ENCODE measurements at regions not wholly inside any gene's neighbourhood (a gene's known extent, or its start where the extent isn't known, plus 50 kb on each side); places are given as distances from the start of the nearest gene placed in this dataset.

GRCh38 chr5:6877986-6878828 lies 165.0 kb downstream of the TENT4A start:
- Mint-ChIP-seq H3K27me3 (ENCODE audit: low read depth in 3 of 3) (peaks cover 0 to 1% (median 1%) of the 10 kb centered on the region in 3 donors), H3K36me3 (no peaks in the 10 kb centered on the region), H3K4me1 (no peaks in the 10 kb centered on the region), H3K9me3 (peaks cover 0 to 13% (median 3%) of the 10 kb centered on the region in 7 donors), H3K27ac (no peak overlapping the region), H3K4me3 (no peak overlapping the region)
- H3K4me3 ChIP-seq (replicated peaks in 1 of 3; ENCODE audit: low read depth in 2 of 3, low read length in 3 of 3) = no peak overlapping the region
- H3K9me3 ChIP-seq (replicated peaks in 1 of 2; ENCODE audit: control insufficient read depth in 1 of 2, insufficient read depth in 1 of 2, low read length in 2 of 2) = peaks cover 0 to 4% of the 10 kb centered on the region in 2 donors
- H3K36me3 ChIP-seq (replicated peaks in 1 of 2; ENCODE audit: control insufficient read depth in 1 of 2, insufficient read depth in 2 of 2, low read length in 2 of 2) = no peaks in the 10 kb centered on the region
- H3K4me2 ChIP-seq (replicated peaks; ENCODE audit: extremely low read depth, low read length, poor library complexity, severe bottlenecking) = no peak overlapping the region
- WGBS (ENCODE audit: insufficient coverage) = 76% methylated on average over 6 of the region's 13 CpGs
- no peak overlapping the region for H2AFZ ChIP-seq (ENCODE audit: insufficient read depth, low read depth, low read length, poor library complexity, severe bottlenecking)
- TF ChIP-seq, protein P1, sequence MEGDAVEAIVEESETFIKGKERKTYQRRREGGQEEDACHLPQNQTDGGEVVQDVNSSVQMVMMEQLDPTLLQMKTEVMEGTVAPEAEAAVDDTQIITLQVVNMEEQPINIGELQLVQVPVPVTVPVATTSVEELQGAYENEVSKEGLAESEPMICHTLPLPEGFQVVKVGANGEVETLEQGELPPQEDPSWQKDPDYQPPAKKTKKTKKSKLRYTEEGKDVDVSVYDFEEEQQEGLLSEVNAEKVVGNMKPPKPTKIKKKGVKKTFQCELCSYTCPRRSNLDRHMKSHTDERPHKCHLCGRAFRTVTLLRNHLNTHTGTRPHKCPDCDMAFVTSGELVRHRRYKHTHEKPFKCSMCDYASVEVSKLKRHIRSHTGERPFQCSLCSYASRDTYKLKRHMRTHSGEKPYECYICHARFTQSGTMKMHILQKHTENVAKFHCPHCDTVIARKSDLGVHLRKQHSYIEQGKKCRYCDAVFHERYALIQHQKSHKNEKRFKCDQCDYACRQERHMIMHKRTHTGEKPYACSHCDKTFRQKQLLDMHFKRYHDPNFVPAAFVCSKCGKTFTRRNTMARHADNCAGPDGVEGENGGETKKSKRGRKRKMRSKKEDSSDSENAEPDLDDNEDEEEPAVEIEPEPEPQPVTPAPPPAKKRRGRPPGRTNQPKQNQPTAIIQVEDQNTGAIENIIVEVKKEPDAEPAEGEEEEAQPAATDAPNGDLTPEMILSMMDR (IDR thresholded peaks at IDR 0.05) = no peak
- no peak for DNase-seq
- intact Hi-C loops (cut with micrococcal nuclease) = no loop called here
- no peak overlapping the region for H3K9ac ChIP-seq (ENCODE audit: insufficient read depth, low read length, poor library complexity, severe bottlenecking)
- no peaks in the 10 kb centered on the region for H3K79me2 ChIP-seq (ENCODE audit: insufficient read depth, low read length)
- no peaks in the 10 kb centered on the region for H3K4me1 ChIP-seq (ENCODE audit: control insufficient read depth in 1 of 2, insufficient read depth in 2 of 2, low read length in 2 of 2)
- H3K27me3 ChIP-seq (ENCODE audit: control insufficient read depth in 2 of 2, insufficient read depth in 2 of 2, low read length in 2 of 2) = no peaks in the 10 kb centered on the region
- H3K27ac ChIP-seq (ENCODE audit: low read depth in 1 of 2, low read length in 2 of 2) = no peak overlapping the region
- H4K20me1 ChIP-seq (ENCODE audit: insufficient read depth, low read length) = no peaks in the 10 kb centered on the region

DNA sequence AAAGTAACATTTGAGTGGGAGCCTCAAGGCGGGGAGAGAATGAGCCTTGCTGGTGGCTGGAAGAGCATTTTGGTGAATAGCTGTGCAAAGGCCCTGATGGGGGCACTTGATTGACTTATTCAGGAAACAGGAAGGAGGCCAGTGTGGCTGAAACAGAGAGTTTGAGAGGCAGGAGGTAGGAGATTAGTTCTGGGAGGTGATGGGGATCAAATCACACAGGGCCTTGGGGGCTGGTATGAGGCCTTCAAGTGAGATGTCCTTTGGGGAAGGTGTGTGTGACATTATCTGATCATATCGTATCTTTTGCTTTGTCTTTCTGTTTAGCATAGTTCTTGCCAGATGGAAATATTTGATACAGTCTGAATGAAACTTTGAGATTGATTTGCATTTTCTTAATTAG lies 172.3 kb downstream of the TENT4A start:
- DNase-seq = no peak
- H3K36me3 ChIP-seq (replicated peaks in 1 of 2; ENCODE audit: control insufficient read depth in 1 of 2, insufficient read depth in 2 of 2, low read length in 2 of 2) = no peaks in the 10 kb centered on the region
- peaks cover 36 to 43% of the 10 kb centered on the region in 2 donors for H3K9me3 ChIP-seq (replicated peaks in 1 of 2; ENCODE audit: control insufficient read depth in 1 of 2, insufficient read depth in 1 of 2, low read length in 2 of 2)
- no peaks in the 10 kb centered on the region for H3K27me3 ChIP-seq (ENCODE audit: control insufficient read depth in 2 of 2, insufficient read depth in 2 of 2, low read length in 2 of 2)
- H2AFZ ChIP-seq (ENCODE audit: insufficient read depth, low read depth, low read length, poor library complexity, severe bottlenecking) = no peak overlapping the region
- Mint-ChIP-seq H3K4me1 (peaks cover 6% of the 10 kb centered on the region), H3K27me3 (ENCODE audit: low read depth in 3 of 3) (peaks cover 0 to 2% (median 2%) of the 10 kb centered on the region in 3 donors), H3K4me3 (no peak overlapping the region), H3K9me3 (peaks cover 19 to 38% (median 27%) of the 10 kb centered on the region in 7 donors), H3K36me3 (no peaks in the 10 kb centered on the region), H3K27ac (no peak overlapping the region)
- H3K4me2 ChIP-seq (replicated peaks; ENCODE audit: extremely low read depth, low read length, poor library complexity, severe bottlenecking) = no peak overlapping the region
- H3K4me3 ChIP-seq (replicated peaks in 1 of 3; ENCODE audit: low read depth in 2 of 3, low read length in 3 of 3) = no peak overlapping the region
- no peak overlapping the region for H3K9ac ChIP-seq (ENCODE audit: insufficient read depth, low read length, poor library complexity, severe bottlenecking)
- no peaks in the 10 kb centered on the region for H4K20me1 ChIP-seq (ENCODE audit: insufficient read depth, low read length)
- 91% methylated on average over 1 of the region's 2 CpGs for WGBS (ENCODE audit: insufficient coverage)
- peaks cover 0 to 5% of the 10 kb centered on the region in 2 donors for H3K4me1 ChIP-seq (ENCODE audit: control insufficient read depth in 1 of 2, insufficient read depth in 2 of 2, low read length in 2 of 2)
- H3K27ac ChIP-seq (ENCODE audit: low read depth in 1 of 2, low read length in 2 of 2) = no peak overlapping the region
- TF ChIP-seq, protein P1 (IDR thresholded peaks at IDR 0.05) = no peak
- intact Hi-C loops (cut with micrococcal nuclease) = no loop called here
- no peaks in the 10 kb centered on the region for H3K79me2 ChIP-seq (ENCODE audit: insufficient read depth, low read length)
